ENCODE measurements at regions not wholly inside any gene's neighbourhood (a gene's known extent, or its start where the extent isn't known, plus 50 kb on each side); places are given as distances from the start of the nearest gene placed in this dataset.

DNA sequence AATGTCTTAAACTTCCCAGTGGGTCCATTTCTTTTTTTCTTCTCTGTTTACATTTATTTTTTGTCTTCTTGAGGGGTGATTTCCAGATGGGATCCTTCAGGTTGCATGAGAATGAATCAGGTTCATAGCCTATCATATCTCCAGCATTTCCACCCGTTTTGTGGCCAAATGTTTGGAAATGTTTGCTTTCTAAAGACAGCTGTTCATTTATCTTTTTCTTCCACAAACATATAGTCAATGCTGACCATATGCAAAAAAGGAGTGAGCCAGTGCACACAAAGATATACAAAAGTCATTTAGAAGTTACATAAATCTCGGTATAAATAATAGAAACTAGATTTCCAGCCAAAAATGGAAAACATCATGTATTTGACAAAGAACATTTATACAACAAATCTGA lies 71.6 kb upstream of the STC2 start:
- ChIA-PET POLR2A (interaction anchor here (1.0 to 1.5 kb wide), 2 partner anchors 13 to 55 kb away, joined by 4 to 6 read pairs; no protein-coding TSS in a partner anchor), CTCF (interaction anchor here (0.6 kb wide), 1 partner anchor 472 kb away, joined by 4 read pairs; no protein-coding TSS in a partner anchor)
- peaks cover 3% of the 10 kb centered on the region; the same call in 1 of the 2 replicates for H3K9me3 ChIP-seq (ENCODE audit: control insufficient read depth, insufficient read depth, low read length)
- peak; percentile 79 for DNase-seq (ENCODE audit: low read depth, low spot score)
- no peak overlapping the region for H3K4me3 ChIP-seq (ENCODE audit: low read depth, low read length)
- H3K27me3 ChIP-seq (ENCODE audit: control insufficient read depth, insufficient read depth, low read length): no peaks in the 10 kb centered on the region
- TF ChIP-seq, protein P1, sequence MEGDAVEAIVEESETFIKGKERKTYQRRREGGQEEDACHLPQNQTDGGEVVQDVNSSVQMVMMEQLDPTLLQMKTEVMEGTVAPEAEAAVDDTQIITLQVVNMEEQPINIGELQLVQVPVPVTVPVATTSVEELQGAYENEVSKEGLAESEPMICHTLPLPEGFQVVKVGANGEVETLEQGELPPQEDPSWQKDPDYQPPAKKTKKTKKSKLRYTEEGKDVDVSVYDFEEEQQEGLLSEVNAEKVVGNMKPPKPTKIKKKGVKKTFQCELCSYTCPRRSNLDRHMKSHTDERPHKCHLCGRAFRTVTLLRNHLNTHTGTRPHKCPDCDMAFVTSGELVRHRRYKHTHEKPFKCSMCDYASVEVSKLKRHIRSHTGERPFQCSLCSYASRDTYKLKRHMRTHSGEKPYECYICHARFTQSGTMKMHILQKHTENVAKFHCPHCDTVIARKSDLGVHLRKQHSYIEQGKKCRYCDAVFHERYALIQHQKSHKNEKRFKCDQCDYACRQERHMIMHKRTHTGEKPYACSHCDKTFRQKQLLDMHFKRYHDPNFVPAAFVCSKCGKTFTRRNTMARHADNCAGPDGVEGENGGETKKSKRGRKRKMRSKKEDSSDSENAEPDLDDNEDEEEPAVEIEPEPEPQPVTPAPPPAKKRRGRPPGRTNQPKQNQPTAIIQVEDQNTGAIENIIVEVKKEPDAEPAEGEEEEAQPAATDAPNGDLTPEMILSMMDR (IDR thresholded peaks at IDR 0.05; ENCODE audit: low read depth, low read length): no peak
- no peak overlapping the region for H3K27ac ChIP-seq (ENCODE audit: low read depth, low read length)

DNA sequence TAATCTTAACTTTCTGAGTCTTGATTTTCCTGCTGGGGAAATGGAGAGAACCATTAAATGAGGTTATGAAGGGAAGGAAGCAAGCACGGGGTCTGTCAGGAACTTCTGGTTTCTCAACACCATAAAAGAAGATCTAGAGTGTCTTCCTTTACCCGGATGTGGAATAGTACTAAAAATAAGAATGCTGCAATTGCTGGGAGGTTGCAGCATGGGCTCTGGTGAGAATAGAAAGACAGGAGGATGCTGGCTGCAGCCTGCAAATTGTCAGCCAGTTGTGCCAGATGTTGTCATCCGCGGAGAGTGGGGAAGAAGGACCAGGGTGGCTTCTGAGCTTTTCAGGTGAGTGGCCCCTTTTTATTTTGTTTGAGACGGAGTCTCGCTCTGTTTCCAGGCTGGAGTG lies 69.3 kb upstream of the STC2 start:
- Histone ChIP-seq H3K27ac (ENCODE audit: low read depth, low read length) (no peak overlapping the region), H3K4me3 (ENCODE audit: low read depth, low read length) (no peak overlapping the region), H3K9me3 (ENCODE audit: control insufficient read depth, insufficient read depth, low read length) (peaks cover 3% of the 10 kb centered on the region; the same call in 1 of the 2 replicates), H3K27me3 (ENCODE audit: control insufficient read depth, insufficient read depth, low read length) (no peaks in the 10 kb centered on the region)
- ChIA-PET CTCF (interaction anchor here (0.8 kb wide), 1 partner anchor 184 kb away, joined by 4 read pairs; no protein-coding TSS in a partner anchor), POLR2A (no interaction called here)
- TF ChIP-seq, protein P1 (IDR thresholded peaks at IDR 0.05; ENCODE audit: low read depth, low read length): no peak
- DNase-seq (ENCODE audit: low read depth, low spot score): no peak

- ChIA-PET POLR2A (no interaction called here), CTCF (interaction anchor here (0.8 to 2.6 kb wide), 7 partner anchors 12 to 219 kb away, joined by 3 to 10 read pairs (median 4); partner anchors contain the start of gene BOD1)
- H3K27me3 ChIP-seq (ENCODE audit: control insufficient read depth, insufficient read depth, low read length): no peaks in the 10 kb centered on the region
- peaks cover 8% of the 10 kb centered on the region for H3K9me3 ChIP-seq (ENCODE audit: control insufficient read depth, insufficient read depth, low read length)
- no peak for DNase-seq (ENCODE audit: low read depth, low spot score)
- no peak overlapping the region for H3K4me3 ChIP-seq (ENCODE audit: low read depth, low read length)
- TF ChIP-seq, protein P1 (IDR thresholded peaks at IDR 0.05; ENCODE audit: low read depth, low read length): peak; percentile 37
- H3K27ac ChIP-seq (ENCODE audit: low read depth, low read length): no peak overlapping the region
These were observed 68.2 kb upstream of the STC2 start for GRCh38 chr5:173396311-173396993.

GRCh38 chr5:173395933-173396308 lies 67.7 kb upstream of the STC2 start:
- Histone ChIP-seq H3K27me3 (ENCODE audit: control insufficient read depth, insufficient read depth, low read length) (no peaks in the 10 kb centered on the region), H3K4me3 (ENCODE audit: low read depth, low read length) (no peak overlapping the region), H3K9me3 (ENCODE audit: control insufficient read depth, insufficient read depth, low read length) (peaks cover 8% of the 10 kb centered on the region), H3K27ac (ENCODE audit: low read depth, low read length) (no peak overlapping the region)
- TF ChIP-seq, protein P1 (IDR thresholded peaks at IDR 0.05; ENCODE audit: low read depth, low read length): no peak
- ChIA-PET CTCF (interaction anchor here (0.7 to 2.6 kb wide), 11 partner anchors 13 to 220 kb away, joined by 3 to 10 read pairs (median 4); partner anchors contain the start of gene BOD1), POLR2A (no interaction called here)
- DNase-seq (ENCODE audit: low read depth, low spot score): no peak

DNA sequence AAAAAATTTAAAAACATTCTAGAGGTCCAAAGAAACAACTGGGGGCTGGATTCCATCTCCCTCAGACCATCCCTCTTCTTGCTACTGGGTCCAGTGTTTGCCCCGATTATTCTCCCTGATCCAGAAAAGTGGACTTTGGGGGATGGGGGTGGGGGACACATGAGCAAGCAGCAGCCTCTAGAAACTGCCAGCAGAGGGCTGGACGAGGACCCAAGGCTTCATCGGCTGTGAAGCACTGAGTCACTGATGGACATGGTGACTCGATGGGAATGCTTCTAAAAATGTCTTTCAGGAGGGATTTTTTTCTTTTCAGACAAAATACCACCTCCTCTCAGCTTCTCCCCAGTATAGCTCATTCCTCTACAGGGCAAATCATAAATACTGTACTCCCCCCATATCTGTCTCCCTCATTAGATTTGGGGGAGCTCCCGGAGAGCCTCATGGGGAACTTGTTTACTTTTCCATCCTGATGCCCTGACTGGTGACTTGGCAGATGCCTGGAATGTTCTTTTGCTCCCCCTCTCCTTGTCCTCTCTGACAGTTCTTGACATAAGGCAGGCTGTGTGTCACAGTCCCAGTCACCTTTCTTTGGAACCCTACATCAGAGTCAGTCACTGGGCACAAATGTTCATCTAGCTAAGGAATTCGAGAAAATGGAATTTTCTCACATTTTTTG lies 67.2 kb upstream of the STC2 start:
- H3K27me3 ChIP-seq (ENCODE audit: control insufficient read depth, insufficient read depth, low read length): no peaks in the 10 kb centered on the region
- H3K27ac ChIP-seq (ENCODE audit: low read depth, low read length): no peak overlapping the region
- peaks cover 8% of the 10 kb centered on the region for H3K9me3 ChIP-seq (ENCODE audit: control insufficient read depth, insufficient read depth, low read length)
- peak; percentile 23 for DNase-seq (ENCODE audit: low read depth, low spot score)
- no peak overlapping the region for H3K4me3 ChIP-seq (ENCODE audit: low read depth, low read length)
- TF ChIP-seq, protein P1 (IDR thresholded peaks at IDR 0.05; ENCODE audit: low read depth, low read length): peak; percentile 74
- ChIA-PET CTCF (interaction anchor here (0.7 to 2.6 kb wide), 12 partner anchors 13 to 220 kb away, joined by 3 to 10 read pairs (median 4); partner anchors contain the start of gene BOD1), POLR2A (no interaction called here)
